Natural killer cell (primary cell): ENCODE measurements at regions not wholly inside any gene's neighbourhood (a gene's known extent, or its start where the extent isn't known, plus 50 kb on each side); places are given as distances from the start of the nearest gene placed in this dataset.

Source experiments
- ATAC-seq, 3 donors: fragments of 150-1000 bp in 2 of 3; fragments of 200-7000 bp in 1 of 3; cut with Tn5 transposase; 1 replicate in 1 of 3; 2 replicates in 2 of 3; pipeline ENCODE4 v1.10.0; 2021; ENCODE audit warnings: mild to moderate bottlenecking in 2 of 3, moderate library complexity in 2 of 3
- DNase-seq, 2 donors: peaks; one replicate each; pipeline versions ENCODE4 v3.0.0 to v3.0.0-alpha.2; 2013 to 2021; ENCODE audit warnings: mixed read lengths in 1 of 2
- H3K27ac ChIP-seq: one replicate; pipeline ENCODE4 v1.5.1; 2013; ENCODE audit warnings: mild to moderate bottlenecking, low read length
- H3K27me3 ChIP-seq: one replicate; pipeline ENCODE4 v1.6.1; 2013; ENCODE audit warnings: low read length; ENCODE audit not compliant: control insufficient read depth, insufficient read depth
- H3K36me3 ChIP-seq: one replicate; pipeline ENCODE4 v1.6.1; 2013; ENCODE audit warnings: low read length; ENCODE audit not compliant: control insufficient read depth, insufficient read depth
- H3K4me1 ChIP-seq: one replicate; pipeline ENCODE4 v1.6.1; 2013; ENCODE audit warnings: low read length; ENCODE audit not compliant: control insufficient read depth, insufficient read depth
- H3K4me3 ChIP-seq: one replicate; pipeline ENCODE4 v1.5.1; 2013; ENCODE audit warnings: low read length
- H3K9me3 ChIP-seq: one replicate; pipeline ENCODE4 v1.6.1; 2013; ENCODE audit warnings: low read length; ENCODE audit not compliant: control insufficient read depth, insufficient read depth
- H3K27ac Mint-ChIP-seq, 2 donors: one replicate each; pipeline ENCODE4 v1.8.0; 2022; ENCODE audit warnings: mild to moderate bottlenecking in 2 of 2, mixed read lengths in 2 of 2, moderate library complexity in 1 of 2
- H3K27me3 Mint-ChIP-seq, 2 donors: one replicate each; pipeline ENCODE4 v1.8.0; 2022; ENCODE audit warnings: low read depth in 2 of 2, mixed read lengths in 2 of 2
- H3K36me3 Mint-ChIP-seq: one replicate; pipeline ENCODE4 v1.8.0; 2022; ENCODE audit warnings: mixed read lengths
- H3K4me1 Mint-ChIP-seq, 2 donors: one replicate each; pipeline ENCODE4 v1.8.0; 2022; ENCODE audit warnings: mixed read lengths in 2 of 2
- H3K4me3 Mint-ChIP-seq: one replicate; pipeline ENCODE4 v1.8.0; 2022; ENCODE audit warnings: mild to moderate bottlenecking, moderate library complexity, mixed read lengths
- H3K9me3 Mint-ChIP-seq, 2 donors: one replicate each; pipeline ENCODE4 v1.8.0; 2022; ENCODE audit warnings: mixed read lengths in 2 of 2
- whole genome bisulfite sequencing: methylation state at CpG from one replicate; pipeline ENCODE4 v1.1.7; 2013; ENCODE audit warnings: missing lambda C conversion rate; ENCODE audit not compliant: insufficient coverage; 5-methylcytosine and 5-hydroxymethylcytosine counted together
- intact Hi-C: fragments of 100-400 bp; cut with micrococcal nuclease; formaldehyde crosslinking; loops from one replicate; pipeline ENCODE4 v1.14.2; 2022
- TF ChIP-seq, protein P1 (sequence below): fragments of 200-600 bp; IDR thresholded peaks from one replicate; pipeline ENCODE4 v1.8.0; 2022; ENCODE audit warnings: antibody characterized with exemption

DNA sequence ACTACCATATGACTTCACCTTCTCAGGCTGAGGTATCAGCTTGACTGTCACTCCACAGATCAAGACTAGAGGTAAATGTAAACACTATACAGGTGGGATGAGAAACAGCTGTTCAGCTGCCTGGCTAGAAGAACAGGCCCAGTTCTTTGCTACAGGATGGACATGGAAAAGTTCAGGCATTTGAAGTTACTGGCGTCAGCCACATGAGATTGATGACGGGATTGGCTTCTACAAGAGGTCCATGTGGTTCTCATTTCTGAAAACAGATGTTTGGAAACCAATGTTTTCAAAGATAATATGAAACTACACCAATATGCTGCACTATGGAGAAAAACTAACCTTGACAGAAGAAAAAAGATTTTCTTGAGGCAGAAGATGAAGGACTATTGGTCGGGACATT lies 324.1 kb downstream of the CDH10 start:
- H3K4me1 ChIP-seq = no peaks in the 10 kb centered on the region
- H3K27ac ChIP-seq = no peak overlapping the region
- Mint-ChIP-seq H3K27me3 (no peaks in the 10 kb centered on the region), H3K27ac (no peak overlapping the region), H3K4me1 (no peaks in the 10 kb centered on the region), H3K4me3 (no peak overlapping the region), H3K36me3 (peaks cover 14% of the 10 kb centered on the region), H3K9me3 (peaks cover 15 to 22% of the 10 kb centered on the region in 2 donors)
- H3K27me3 ChIP-seq = no peaks in the 10 kb centered on the region
- 74% methylated on average over 3 of the region's 3 CpGs for WGBS
- peaks cover 11% of the 10 kb centered on the region for H3K9me3 ChIP-seq
- intact Hi-C loops = no loop called here
- no peak for DNase-seq
- ATAC-seq = no peak
- no peak overlapping the region for H3K4me3 ChIP-seq
- TF ChIP-seq, protein P1, sequence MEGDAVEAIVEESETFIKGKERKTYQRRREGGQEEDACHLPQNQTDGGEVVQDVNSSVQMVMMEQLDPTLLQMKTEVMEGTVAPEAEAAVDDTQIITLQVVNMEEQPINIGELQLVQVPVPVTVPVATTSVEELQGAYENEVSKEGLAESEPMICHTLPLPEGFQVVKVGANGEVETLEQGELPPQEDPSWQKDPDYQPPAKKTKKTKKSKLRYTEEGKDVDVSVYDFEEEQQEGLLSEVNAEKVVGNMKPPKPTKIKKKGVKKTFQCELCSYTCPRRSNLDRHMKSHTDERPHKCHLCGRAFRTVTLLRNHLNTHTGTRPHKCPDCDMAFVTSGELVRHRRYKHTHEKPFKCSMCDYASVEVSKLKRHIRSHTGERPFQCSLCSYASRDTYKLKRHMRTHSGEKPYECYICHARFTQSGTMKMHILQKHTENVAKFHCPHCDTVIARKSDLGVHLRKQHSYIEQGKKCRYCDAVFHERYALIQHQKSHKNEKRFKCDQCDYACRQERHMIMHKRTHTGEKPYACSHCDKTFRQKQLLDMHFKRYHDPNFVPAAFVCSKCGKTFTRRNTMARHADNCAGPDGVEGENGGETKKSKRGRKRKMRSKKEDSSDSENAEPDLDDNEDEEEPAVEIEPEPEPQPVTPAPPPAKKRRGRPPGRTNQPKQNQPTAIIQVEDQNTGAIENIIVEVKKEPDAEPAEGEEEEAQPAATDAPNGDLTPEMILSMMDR = no peak
- H3K36me3 ChIP-seq = no peaks in the 10 kb centered on the region

DNA sequence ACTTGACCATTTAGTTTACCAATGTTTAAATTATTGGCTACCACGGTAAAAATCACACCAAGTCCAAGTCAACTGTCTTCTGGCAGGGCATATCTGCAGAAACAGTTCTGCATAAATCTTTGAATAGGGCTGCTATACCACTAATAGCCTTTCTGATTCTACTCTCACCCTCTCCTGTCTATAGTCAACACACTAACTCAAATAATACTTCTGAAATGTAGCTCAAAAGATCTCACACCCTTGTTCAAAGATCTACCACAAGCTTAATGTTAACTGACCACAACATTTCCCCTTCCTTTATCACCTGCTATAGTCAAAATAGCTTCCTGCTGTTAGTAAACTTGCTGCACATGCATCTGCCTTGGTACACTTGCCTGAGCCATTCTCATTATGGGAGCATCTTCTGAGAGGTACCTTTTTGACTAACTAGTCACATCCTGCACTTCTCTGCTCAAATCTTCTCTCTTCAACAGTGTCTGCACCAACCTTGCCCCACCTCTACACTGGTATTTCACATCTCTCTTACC lies 319.4 kb downstream of the CDH10 start:
- H3K27me3 Mint-ChIP-seq = no peaks in the 10 kb centered on the region
- Histone ChIP-seq H3K36me3 (no peaks in the 10 kb centered on the region), H3K4me1 (no peaks in the 10 kb centered on the region), H3K4me3 (no peak overlapping the region), H3K9me3 (no peaks in the 10 kb centered on the region), H3K27me3 (no peaks in the 10 kb centered on the region), H3K27ac (no peak overlapping the region)
- TF ChIP-seq, protein P1 = no peak
- peaks cover 20 to 27% of the 10 kb centered on the region in 2 donors for H3K9me3 Mint-ChIP-seq
- WGBS = 65% methylated on average over 1 of the region's 1 CpG
- H3K4me3 Mint-ChIP-seq = no peak overlapping the region
- no peaks in the 10 kb centered on the region for H3K4me1 Mint-ChIP-seq
- no peaks in the 10 kb centered on the region for H3K36me3 Mint-ChIP-seq
- DNase-seq = peak in 1 of 2 donors; percentile 5
- ATAC-seq = peak in 1 of 3 donors; percentile 40
- H3K27ac Mint-ChIP-seq = no peak overlapping the region
- intact Hi-C loops = no loop called here

DNA sequence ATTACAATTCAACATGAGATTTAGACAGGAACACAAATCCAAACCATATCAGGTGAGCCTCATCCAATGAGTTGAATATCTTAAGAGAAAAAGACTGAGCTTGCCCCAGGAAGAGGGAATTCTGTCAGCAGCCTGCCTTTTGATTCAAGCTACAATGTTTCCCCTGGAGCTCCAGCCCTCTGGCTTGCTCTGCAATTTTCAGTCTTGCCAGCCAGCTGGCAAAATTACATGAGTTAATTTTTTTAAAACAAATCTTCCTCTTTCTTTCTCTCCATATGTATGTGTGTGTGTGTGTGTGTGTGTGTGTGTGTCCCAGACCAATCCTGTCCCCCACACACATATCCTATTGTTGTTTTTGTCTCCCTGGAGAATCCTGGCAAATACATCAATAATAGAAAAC lies 313.2 kb downstream of the CDH10 start:
- Mint-ChIP-seq H3K4me1 (no peaks in the 10 kb centered on the region), H3K9me3 (peaks cover 23 to 36% of the 10 kb centered on the region in 2 donors), H3K36me3 (peaks cover 7% of the 10 kb centered on the region), H3K27me3 (no peaks in the 10 kb centered on the region), H3K4me3 (no peak overlapping the region), H3K27ac (no peak overlapping the region)
- H3K27ac ChIP-seq = no peak overlapping the region
- no peaks in the 10 kb centered on the region for H3K36me3 ChIP-seq
- no peaks in the 10 kb centered on the region for H3K27me3 ChIP-seq
- no peak overlapping the region for H3K4me3 ChIP-seq
- TF ChIP-seq, protein P1 = no peak
- intact Hi-C loops = no loop called here
- no peaks in the 10 kb centered on the region for H3K4me1 ChIP-seq
- ATAC-seq (no peak), DNase-seq (no peak)
- peaks cover 6% of the 10 kb centered on the region for H3K9me3 ChIP-seq

DNA sequence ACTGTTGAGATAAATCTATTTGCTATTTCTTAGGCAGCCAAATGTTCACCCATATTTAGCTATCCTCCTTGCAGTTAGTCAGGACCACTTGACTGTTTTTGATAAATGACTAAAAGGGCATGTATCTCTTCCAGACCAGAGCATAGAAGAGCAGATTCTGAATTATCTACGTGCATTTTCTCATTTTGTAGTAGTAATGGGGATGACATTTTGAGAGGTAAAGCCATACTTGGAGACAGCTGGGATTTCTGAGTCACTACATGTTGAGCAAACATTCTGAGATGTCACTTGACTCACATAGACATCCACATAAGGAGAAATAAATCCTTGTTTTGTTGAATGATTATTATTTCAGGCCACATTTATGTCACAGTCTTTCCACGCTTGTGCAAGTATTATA lies 297.6 kb downstream of the CDH10 start:
- no peak overlapping the region for H3K4me3 Mint-ChIP-seq
- no peaks in the 10 kb centered on the region for H3K36me3 Mint-ChIP-seq
- DNase-seq = no peak
- ATAC-seq = no peak
- Histone ChIP-seq H3K4me1 (no peaks in the 10 kb centered on the region), H3K27me3 (no peaks in the 10 kb centered on the region), H3K27ac (no peak overlapping the region), H3K4me3 (no peak overlapping the region), H3K36me3 (no peaks in the 10 kb centered on the region), H3K9me3 (peaks cover 7% of the 10 kb centered on the region)
- TF ChIP-seq, protein P1 = no peak
- no peaks in the 10 kb centered on the region for H3K4me1 Mint-ChIP-seq
- H3K27ac Mint-ChIP-seq = no peak overlapping the region
- H3K9me3 Mint-ChIP-seq = peaks cover 6 to 9% of the 10 kb centered on the region in 2 donors
- no peaks in the 10 kb centered on the region for H3K27me3 Mint-ChIP-seq
- intact Hi-C loops = no loop called here
- WGBS = 82% methylated on average over 2 of the region's 2 CpGs
